Caco-2 (cell line): ENCODE measurements at regions not wholly inside any gene's neighbourhood (a gene's known extent, or its start where the extent isn't known, plus 50 kb on each side); places are given as distances from the start of the nearest gene placed in this dataset.

Experiments used
- BruUV-seq: library from RNA; stranded (reverse); fragments of 400-500 nt; replicated peaks from 2 replicates; lab custom pipeline; 2021; lab: Mats Ljungman, UMichigan
- CTCF ChIA-PET: fragments of 300-600 bp; sonication (Branson Sonifier 250); formaldehyde crosslinking; loops from one replicate; lab custom pipeline; 2022; ENCODE audit warnings: antibody characterized with exemption; lab: Charles Lee
- POLR2A ChIA-PET: fragments of 300-600 bp; sonication (Branson Sonifier 250); formaldehyde crosslinking; loops from one replicate; lab custom pipeline; 2022; ENCODE audit warnings: antibody characterized with exemption; lab: Charles Lee
- DNase-seq, 2 experiments: peaks; one replicate each; pipeline versions ENCODE4 v3.0.0 to v3.0.0-alpha.2; 2020 to 2022
- H3K27me3 ChIP-seq: replicated peaks from 2 replicates; pipeline ENCODE4 v1.6.0; 2011; ENCODE audit warnings: low read length; ENCODE audit not compliant: control insufficient read depth, insufficient read depth
- H3K36me3 ChIP-seq: 2 replicates; pipeline ENCODE4 v1.5.1; 2011; ENCODE audit warnings: low read length; ENCODE audit not compliant: control insufficient read depth, insufficient read depth
- H3K4me1 ChIP-seq: fragments of 250-450 bp; sonication (Bioruptor Pico); 2 replicates; pipeline ENCODE4 v1.5.1; 2020; ENCODE audit warnings: mild to moderate bottlenecking
- H3K4me3 ChIP-seq: 2 replicates; pipeline ENCODE4 v1.5.1; 2011; ENCODE audit warnings: low read depth, mild to moderate bottlenecking, control low read depth, low read length
- H3K9me3 ChIP-seq: fragments of 250-450 bp; sonication (Bioruptor Pico); 2 replicates; pipeline ENCODE4 v1.5.1; 2020; ENCODE audit warnings: mild to moderate bottlenecking, moderate library complexity
- H3K27ac Mint-ChIP-seq: one replicate; pipeline ENCODE4 v1.8.0; 2022; ENCODE audit warnings: mixed read lengths; ENCODE audit not compliant: unreplicated experiment
- H3K27me3 Mint-ChIP-seq: one replicate; pipeline ENCODE4 v1.8.0; 2022; ENCODE audit warnings: mixed read lengths; ENCODE audit not compliant: insufficient read depth, unreplicated experiment
- H3K36me3 Mint-ChIP-seq: one replicate; pipeline ENCODE4 v1.8.0; 2022; ENCODE audit warnings: mild to moderate bottlenecking, mixed read lengths; ENCODE audit not compliant: insufficient read depth, unreplicated experiment
- H3K4me1 Mint-ChIP-seq: one replicate; pipeline ENCODE4 v1.8.0; 2022; ENCODE audit warnings: low read depth, mixed read lengths; ENCODE audit not compliant: unreplicated experiment
- H3K4me3 Mint-ChIP-seq: one replicate; pipeline ENCODE4 v1.8.0; 2022; ENCODE audit warnings: mild to moderate bottlenecking, moderate library complexity, mixed read lengths; ENCODE audit not compliant: unreplicated experiment
- H3K9me3 Mint-ChIP-seq: one replicate; pipeline ENCODE4 v1.8.0; 2022; ENCODE audit warnings: mixed read lengths; ENCODE audit not compliant: unreplicated experiment
- CTCF ChIP-seq, 2 experiments: fragments of 200-600 bp in 1 of 2; IDR thresholded peaks; 1 replicate in 1 of 2; 2 replicates in 1 of 2; pipeline versions ENCODE4 v1.5.1 to v1.8.0; 2011 to 2022; ENCODE audit warnings: antibody characterized with exemption in 1 of 2, control low read depth in 1 of 2, inconsistent platforms in 1 of 2, low read depth in 1 of 2, low read length in 1 of 2, mild to moderate bottlenecking in 1 of 2, moderate library complexity in 1 of 2; ENCODE audit not compliant: insufficient read depth in 1 of 2, severe bottlenecking in 1 of 2, unreplicated experiment in 1 of 2
- intact Hi-C: fragments of 100-400 bp; cut with micrococcal nuclease; formaldehyde crosslinking; loops from one replicate; pipeline ENCODE4 v1.10.0; 2022; ENCODE audit not compliant: unreplicated experiment

GRCh38 chr10:46169736-46170135 lies 117.1 kb upstream of the ANTXRL start:
- H3K27ac Mint-ChIP-seq: no peak overlapping the region
- CTCF ChIA-PET: no interaction called here
- H3K9me3 Mint-ChIP-seq: no peaks in the 10 kb centered on the region
- BruUV-seq: no TSS peak
- POLR2A ChIA-PET: no interaction called here
- H3K27me3 Mint-ChIP-seq: peaks cover 17% of the 10 kb centered on the region
- no peak for DNase-seq
- H3K4me1 Mint-ChIP-seq: no peaks in the 10 kb centered on the region
- no peaks in the 10 kb centered on the region for H3K27me3 ChIP-seq
- intact Hi-C loops: loop anchor here (10.0 kb wide), 1 partner anchor 65 kb away; no protein-coding TSS in a partner anchor
- H3K9me3 ChIP-seq: peaks cover 6% of the 10 kb centered on the region
- no peaks in the 10 kb centered on the region for H3K4me1 ChIP-seq
- no peaks in the 10 kb centered on the region for H3K36me3 ChIP-seq
- H3K36me3 Mint-ChIP-seq: no peaks in the 10 kb centered on the region
- TF ChIP-seq CTCF (IDR thresholded peaks at IDR 0.05; ENCODE audit: insufficient read depth in 1 of 2, low read depth in 1 of 2, low read length in 1 of 2, severe bottlenecking in 1 of 2, unreplicated experiment in 1 of 2): no peak
- no peak overlapping the region for H3K4me3 ChIP-seq
- no peak overlapping the region for H3K4me3 Mint-ChIP-seq

GRCh38 chr10:46170789-46171188 lies 116.0 kb upstream of the ANTXRL start:
- H3K36me3 ChIP-seq: no peaks in the 10 kb centered on the region
- CTCF ChIA-PET: no interaction called here
- H3K9me3 ChIP-seq: peaks cover 6% of the 10 kb centered on the region
- H3K4me3 ChIP-seq: no peak overlapping the region
- Mint-ChIP-seq H3K27ac (no peak overlapping the region), H3K36me3 (no peaks in the 10 kb centered on the region), H3K9me3 (no peaks in the 10 kb centered on the region), H3K4me1 (no peaks in the 10 kb centered on the region), H3K4me3 (no peak overlapping the region), H3K27me3 (peaks cover 17% of the 10 kb centered on the region)
- intact Hi-C loops: no loop called here
- no peak for TF ChIP-seq CTCF (IDR thresholded peaks at IDR 0.05; ENCODE audit: insufficient read depth in 1 of 2, low read depth in 1 of 2, low read length in 1 of 2, severe bottlenecking in 1 of 2, unreplicated experiment in 1 of 2)
- no peaks in the 10 kb centered on the region for H3K4me1 ChIP-seq
- POLR2A ChIA-PET: no interaction called here
- no peaks in the 10 kb centered on the region for H3K27me3 ChIP-seq
- no peak for DNase-seq
- BruUV-seq: no TSS peak

GRCh38 chr10:46171661-46172060 lies 115.1 kb upstream of the ANTXRL start:
- no peaks in the 10 kb centered on the region for H3K27me3 ChIP-seq
- no peaks in the 10 kb centered on the region for H3K4me1 Mint-ChIP-seq
- intact Hi-C loops: no loop called here
- ChIA-PET CTCF (no interaction called here), POLR2A (no interaction called here)
- no peaks in the 10 kb centered on the region for H3K36me3 Mint-ChIP-seq
- no peaks in the 10 kb centered on the region for H3K4me1 ChIP-seq
- no peak overlapping the region for H3K4me3 ChIP-seq
- H3K9me3 ChIP-seq: peaks cover 6% of the 10 kb centered on the region
- H3K36me3 ChIP-seq: no peaks in the 10 kb centered on the region
- no peak overlapping the region for H3K4me3 Mint-ChIP-seq
- TF ChIP-seq CTCF (IDR thresholded peaks at IDR 0.05; ENCODE audit: insufficient read depth in 1 of 2, low read depth in 1 of 2, low read length in 1 of 2, severe bottlenecking in 1 of 2, unreplicated experiment in 1 of 2): no peak
- H3K27me3 Mint-ChIP-seq: peaks cover 20% of the 10 kb centered on the region
- no peak for DNase-seq
- no TSS peak for BruUV-seq
- no peak overlapping the region for H3K27ac Mint-ChIP-seq
- no peaks in the 10 kb centered on the region for H3K9me3 Mint-ChIP-seq
